Neural progenitor cell (in vitro differentiated cells): ENCODE measurements at regions not wholly inside any gene's neighbourhood (a gene's known extent, or its start where the extent isn't known, plus 50 kb on each side); places are given as distances from the start of the nearest gene placed in this dataset.

Experiments used
- CTCF ChIP-seq: fragments of 200-600 bp; sonication (generic); IDR thresholded peaks from 2 replicates; pipeline ENCODE4 v1.5.1; 2017; ENCODE audit warnings: antibody characterized with exemption, mild to moderate bottlenecking
- EZH2 ChIP-seq: fragments of 200-600 bp; sonication (generic); IDR thresholded peaks from 2 replicates; pipeline ENCODE4 v1.6.1; 2017; ENCODE audit warnings: antibody characterized with exemption, mild to moderate bottlenecking, moderate library complexity
- EZH2phosphoT487 ChIP-seq: fragments of 200-600 bp; sonication (generic); IDR thresholded peaks from 2 replicates; pipeline ENCODE4 v1.6.1; 2017; ENCODE audit warnings: antibody characterized with exemption

- no peak for TF ChIP-seq CTCF
- TF ChIP-seq EZH2: no peak
- no peak for TF ChIP-seq EZH2phosphoT487
Measured at GRCh38 chr5:168055141-168055683, 236.2 kb upstream of the WWC1 start.
